GM23338 (cell line): ENCODE measurements at regions not wholly inside any gene's neighbourhood (a gene's known extent, or its start where the extent isn't known, plus 50 kb on each side); places are given as distances from the start of the nearest gene placed in this dataset.

Experiments
- CREB1 ChIP-seq: fragments of 250-450 bp; sonication (Bioruptor Pico); IDR thresholded peaks from 2 replicates; pipeline ENCODE4 v1.5.0; 2020; ENCODE audit warnings: low read depth, mild to moderate bottlenecking, moderate library complexity
- EZH2 ChIP-seq: fragments of 200-600 bp; sonication (generic); IDR thresholded peaks from one replicate; pipeline ENCODE4 v1.8.0; 2017; ENCODE audit warnings: antibody characterized with exemption, mild to moderate bottlenecking, low read depth; ENCODE audit not compliant: unreplicated experiment
- EZH2phosphoT487 ChIP-seq: fragments of 200-600 bp; sonication (generic); IDR thresholded peaks from one replicate; pipeline ENCODE4 v1.8.1; 2018; ENCODE audit warnings: antibody characterized with exemption; ENCODE audit not compliant: unreplicated experiment
- JUNB ChIP-seq: IDR thresholded peaks from one replicate; pipeline ENCODE4 v1.6.1; 2016; ENCODE audit warnings: antibody characterized with exemption; ENCODE audit not compliant: unreplicated experiment
- POLR2AphosphoS5 ChIP-seq: IDR thresholded peaks from 2 replicates; pipeline ENCODE4 v1.6.1; 2016; ENCODE audit warnings: antibody characterized with exemption, low read depth
- TF ChIP-seq, protein P1 (sequence below), 2 experiments: fragments of 200-600 bp in 1 of 2; sonication (generic) in 1 of 2; conservative IDR thresholded peaks; 2 replicates each; pipeline versions ENCODE4 v1.5.1 to v1.6.1; 2016 to 2017; ENCODE audit warnings: antibody characterized with exemption in 2 of 2, low read depth in 2 of 2, mild to moderate bottlenecking in 2 of 2, moderate library complexity in 1 of 2
- TF ChIP-seq, protein P2 (sequence below): IDR thresholded peaks from one replicate; pipeline ENCODE4 v1.6.1; 2018; ENCODE audit warnings: antibody characterized with exemption; ENCODE audit not compliant: unreplicated experiment

DNA sequence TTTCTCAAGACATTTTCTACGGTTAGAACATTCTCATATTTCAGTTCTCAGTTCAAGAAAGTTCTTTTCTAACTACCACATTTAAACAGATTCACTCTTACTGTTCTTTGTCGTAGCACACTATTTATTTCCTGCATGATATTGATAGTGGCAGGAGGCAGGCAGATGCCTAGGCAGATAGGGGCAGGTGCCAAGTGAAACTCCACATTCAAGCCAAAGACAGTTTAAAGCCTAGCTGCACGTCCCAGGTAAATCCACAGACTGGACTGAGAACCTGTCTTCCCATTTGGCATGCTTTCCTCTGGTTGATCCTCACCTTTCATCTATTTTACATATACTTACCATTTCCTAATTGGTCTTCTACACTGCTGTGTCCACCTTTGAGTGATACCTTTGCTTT, 359.3 kb downstream of the TMX3 start:
- TF ChIP-seq, protein P1, sequence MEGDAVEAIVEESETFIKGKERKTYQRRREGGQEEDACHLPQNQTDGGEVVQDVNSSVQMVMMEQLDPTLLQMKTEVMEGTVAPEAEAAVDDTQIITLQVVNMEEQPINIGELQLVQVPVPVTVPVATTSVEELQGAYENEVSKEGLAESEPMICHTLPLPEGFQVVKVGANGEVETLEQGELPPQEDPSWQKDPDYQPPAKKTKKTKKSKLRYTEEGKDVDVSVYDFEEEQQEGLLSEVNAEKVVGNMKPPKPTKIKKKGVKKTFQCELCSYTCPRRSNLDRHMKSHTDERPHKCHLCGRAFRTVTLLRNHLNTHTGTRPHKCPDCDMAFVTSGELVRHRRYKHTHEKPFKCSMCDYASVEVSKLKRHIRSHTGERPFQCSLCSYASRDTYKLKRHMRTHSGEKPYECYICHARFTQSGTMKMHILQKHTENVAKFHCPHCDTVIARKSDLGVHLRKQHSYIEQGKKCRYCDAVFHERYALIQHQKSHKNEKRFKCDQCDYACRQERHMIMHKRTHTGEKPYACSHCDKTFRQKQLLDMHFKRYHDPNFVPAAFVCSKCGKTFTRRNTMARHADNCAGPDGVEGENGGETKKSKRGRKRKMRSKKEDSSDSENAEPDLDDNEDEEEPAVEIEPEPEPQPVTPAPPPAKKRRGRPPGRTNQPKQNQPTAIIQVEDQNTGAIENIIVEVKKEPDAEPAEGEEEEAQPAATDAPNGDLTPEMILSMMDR (conservative IDR thresholded peaks at IDR 0.05; ENCODE audit: low read depth in 2 of 2) = no peak
- no peak for TF ChIP-seq CREB1 (CRISPR knock-in tag)
- TF ChIP-seq, protein P2, sequence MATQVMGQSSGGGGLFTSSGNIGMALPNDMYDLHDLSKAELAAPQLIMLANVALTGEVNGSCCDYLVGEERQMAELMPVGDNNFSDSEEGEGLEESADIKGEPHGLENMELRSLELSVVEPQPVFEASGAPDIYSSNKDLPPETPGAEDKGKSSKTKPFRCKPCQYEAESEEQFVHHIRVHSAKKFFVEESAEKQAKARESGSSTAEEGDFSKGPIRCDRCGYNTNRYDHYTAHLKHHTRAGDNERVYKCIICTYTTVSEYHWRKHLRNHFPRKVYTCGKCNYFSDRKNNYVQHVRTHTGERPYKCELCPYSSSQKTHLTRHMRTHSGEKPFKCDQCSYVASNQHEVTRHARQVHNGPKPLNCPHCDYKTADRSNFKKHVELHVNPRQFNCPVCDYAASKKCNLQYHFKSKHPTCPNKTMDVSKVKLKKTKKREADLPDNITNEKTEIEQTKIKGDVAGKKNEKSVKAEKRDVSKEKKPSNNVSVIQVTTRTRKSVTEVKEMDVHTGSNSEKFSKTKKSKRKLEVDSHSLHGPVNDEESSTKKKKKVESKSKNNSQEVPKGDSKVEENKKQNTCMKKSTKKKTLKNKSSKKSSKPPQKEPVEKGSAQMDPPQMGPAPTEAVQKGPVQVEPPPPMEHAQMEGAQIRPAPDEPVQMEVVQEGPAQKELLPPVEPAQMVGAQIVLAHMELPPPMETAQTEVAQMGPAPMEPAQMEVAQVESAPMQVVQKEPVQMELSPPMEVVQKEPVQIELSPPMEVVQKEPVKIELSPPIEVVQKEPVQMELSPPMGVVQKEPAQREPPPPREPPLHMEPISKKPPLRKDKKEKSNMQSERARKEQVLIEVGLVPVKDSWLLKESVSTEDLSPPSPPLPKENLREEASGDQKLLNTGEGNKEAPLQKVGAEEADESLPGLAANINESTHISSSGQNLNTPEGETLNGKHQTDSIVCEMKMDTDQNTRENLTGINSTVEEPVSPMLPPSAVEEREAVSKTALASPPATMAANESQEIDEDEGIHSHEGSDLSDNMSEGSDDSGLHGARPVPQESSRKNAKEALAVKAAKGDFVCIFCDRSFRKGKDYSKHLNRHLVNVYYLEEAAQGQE = no peak
- no peak for TF ChIP-seq JUNB
- TF ChIP-seq EZH2 = no peak
- no peak for TF ChIP-seq POLR2AphosphoS5
- no peak for TF ChIP-seq EZH2phosphoT487
